Fibroblast of pulmonary artery (primary cell): ENCODE measurements at regions not wholly inside any gene's neighbourhood (a gene's known extent, or its start where the extent isn't known, plus 50 kb on each side); places are given as distances from the start of the nearest gene placed in this dataset.
"Not testable (repeated sequence)": the region's sequence is repeated elsewhere in the genome, so short reads cannot be mapped to it uniquely, and the experiment has no call there.

ENCODE experiments used
- DNase-seq: peaks from one replicate; pipeline ENCODE4 v3.0.0-alpha.2; 2010; ENCODE audit warnings: low read depth
- H3K4me3 ChIP-seq: replicated peaks from 2 replicates; pipeline ENCODE4 v1.5.1; 2011; ENCODE audit warnings: low read depth, mild to moderate bottlenecking, control low read depth, low read length, moderate library complexity
- CTCF ChIP-seq: IDR thresholded peaks from 2 replicates; pipeline ENCODE4 v1.5.1; 2011; ENCODE audit warnings: mild to moderate bottlenecking, control low read depth, low read length, inconsistent platforms; ENCODE audit errors: missing control alignments

- TF ChIP-seq CTCF, result no peak
- DNase-seq, result no peak
- no peak overlapping the region for H3K4me3 ChIP-seq
Observed at GRCh38 chr18:30852980-30853379, 189.6 kb downstream of the DSC3 start.

GRCh38 chr18:30852541-30852940 lies 190.0 kb downstream of the DSC3 start:
- no peak overlapping the region for H3K4me3 ChIP-seq
- TF ChIP-seq CTCF, result no peak
- DNase-seq, result no peak

- H3K4me3 ChIP-seq, DNase-seq: not testable (repeated sequence)
Observed at GRCh38 chr18:30839056-30839561, 203.4 kb downstream of the DSC3 start.

GRCh38 chr18:30828700-30829099 lies 213.8 kb downstream of the DSC3 start:
- TF ChIP-seq CTCF, result no peak
- H3K4me3 ChIP-seq, result no peak overlapping the region
- no peak for DNase-seq

- no peak for DNase-seq
- no peak for TF ChIP-seq CTCF
- no peak overlapping the region for H3K4me3 ChIP-seq
Observed at GRCh38 chr18:30819619-30820018, 222.9 kb downstream of the DSC3 start.

- no peak for DNase-seq
- no peak for TF ChIP-seq CTCF
- no peak overlapping the region for H3K4me3 ChIP-seq
Observed at GRCh38 chr18:30814446-30814845, 228.1 kb downstream of the DSC3 start.

GRCh38 chr18:30811580-30811979 lies 231.0 kb downstream of the DSC3 start:
- TF ChIP-seq CTCF, result no peak
- DNase-seq, result no peak
- H3K4me3 ChIP-seq, result no peak overlapping the region

GRCh38 chr18:30810580-30810979 lies 232.0 kb downstream of the DSC3 start:
- TF ChIP-seq CTCF, result no peak
- DNase-seq, result no peak
- H3K4me3 ChIP-seq, result no peak overlapping the region
